Chondrocyte (in vitro differentiated cells): ENCODE measurements at regions not wholly inside any gene's neighbourhood (a gene's known extent, or its start where the extent isn't known, plus 50 kb on each side); places are given as distances from the start of the nearest gene placed in this dataset.

Experiments
- DNase-seq: peaks from one replicate; pipeline ENCODE4 v3.0.0; 2021; ENCODE audit warnings: mixed read lengths, low spot score
- H3K27ac Mint-ChIP-seq: one replicate; pipeline ENCODE4 v1.8.0; 2021; ENCODE audit warnings: mild to moderate bottlenecking, moderate library complexity, mixed read lengths; ENCODE audit not compliant: unreplicated experiment
- H3K27me3 Mint-ChIP-seq: 2 replicates; pipeline ENCODE4 v1.8.0; 2021; ENCODE audit warnings: low read depth, mixed read lengths
- H3K36me3 Mint-ChIP-seq: 2 replicates; pipeline ENCODE4 v1.8.0; 2021; ENCODE audit warnings: low read depth, mixed read lengths
- H3K4me1 Mint-ChIP-seq: 2 replicates; pipeline ENCODE4 v1.8.0; 2021; ENCODE audit warnings: low read depth, mild to moderate bottlenecking, mixed read lengths
- H3K4me3 Mint-ChIP-seq: one replicate; pipeline ENCODE4 v1.8.0; 2021; ENCODE audit warnings: mild to moderate bottlenecking, moderate library complexity, mixed read lengths; ENCODE audit not compliant: unreplicated experiment
- H3K9me3 Mint-ChIP-seq: 2 replicates; pipeline ENCODE4 v1.8.0; 2021; ENCODE audit warnings: low read depth, mixed read lengths
- CTCF ChIP-seq: fragments of 200-600 bp; sonication (generic); IDR thresholded peaks from 2 replicates; pipeline ENCODE4 v1.5.0; 2021; ENCODE audit warnings: antibody characterized with exemption, mild to moderate bottlenecking, moderate library complexity

DNA sequence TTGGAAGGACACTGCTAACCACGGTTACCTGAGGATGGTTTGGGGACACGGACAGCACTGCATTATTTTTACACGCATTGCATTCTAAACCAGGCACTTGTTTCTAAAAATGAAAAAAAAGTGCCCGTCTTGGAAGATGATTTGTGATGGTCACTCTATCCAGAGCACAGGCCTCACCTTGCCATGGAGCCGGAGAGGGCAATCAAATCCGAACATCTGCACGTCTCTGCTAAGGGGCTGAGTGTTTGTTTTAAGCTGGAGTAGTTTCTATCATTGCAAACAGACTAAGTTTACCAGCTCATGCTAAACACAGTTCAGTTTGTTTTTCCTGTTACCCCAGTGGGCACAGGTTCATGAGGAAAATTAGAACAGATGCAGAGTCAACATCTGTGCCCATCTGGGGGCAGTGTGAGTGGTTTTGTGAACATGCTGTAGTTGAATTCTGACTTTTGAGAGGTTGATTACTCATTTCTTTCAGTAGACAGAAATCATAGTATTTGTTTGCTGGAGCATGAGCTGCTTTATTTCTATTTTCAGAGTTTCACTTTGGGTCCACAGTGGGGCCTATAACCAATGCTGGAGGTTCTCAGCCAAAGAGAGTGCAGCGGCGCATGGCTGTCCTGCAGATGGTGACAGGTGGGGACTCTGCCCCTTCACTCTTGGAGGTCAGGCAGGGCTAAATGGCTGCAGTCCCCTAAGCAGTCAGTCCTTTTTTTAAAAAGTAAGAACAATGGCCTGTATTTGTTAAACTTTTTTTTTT, 65.4 kb upstream of the ENPP6 start:
- H3K9me3 Mint-ChIP-seq: no peaks in the 10 kb centered on the region
- H3K4me3 Mint-ChIP-seq: no peak overlapping the region
- peak; percentile 13 for TF ChIP-seq CTCF
- DNase-seq: no peak
- no peaks in the 10 kb centered on the region for H3K4me1 Mint-ChIP-seq
- H3K27ac Mint-ChIP-seq: no peak overlapping the region
- no peaks in the 10 kb centered on the region for H3K36me3 Mint-ChIP-seq
- H3K27me3 Mint-ChIP-seq: no peaks in the 10 kb centered on the region

DNA sequence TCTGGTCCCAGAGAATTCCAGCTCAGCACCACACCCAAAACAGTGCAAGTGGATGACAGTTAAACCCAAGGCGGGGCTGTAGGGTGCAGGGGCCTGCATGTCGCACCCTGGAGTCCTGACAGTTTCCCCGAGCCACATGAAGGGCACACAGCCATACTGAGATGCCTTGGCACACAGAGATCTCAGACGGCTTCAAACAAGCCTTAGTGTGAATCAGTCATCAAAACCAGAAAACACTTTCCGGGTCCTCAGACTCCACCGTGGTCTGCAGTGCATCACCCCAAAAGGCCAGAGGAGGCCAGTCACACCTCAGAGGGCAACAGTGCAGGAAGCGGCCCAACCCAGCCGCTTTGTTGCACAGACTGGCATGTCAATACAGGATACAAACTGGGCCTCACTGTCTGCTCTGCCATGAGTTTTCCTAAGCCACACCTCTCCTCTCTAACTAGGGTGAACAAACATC, 64.6 kb upstream of the ENPP6 start:
- Mint-ChIP-seq H3K4me1 (no peaks in the 10 kb centered on the region), H3K27ac (no peak overlapping the region), H3K27me3 (no peaks in the 10 kb centered on the region), H3K36me3 (no peaks in the 10 kb centered on the region), H3K9me3 (no peaks in the 10 kb centered on the region), H3K4me3 (no peak overlapping the region)
- TF ChIP-seq CTCF: no peak
- no peak for DNase-seq

- H3K4me1 Mint-ChIP-seq: no peaks in the 10 kb centered on the region
- H3K9me3 Mint-ChIP-seq: peaks cover 4% of the 10 kb centered on the region
- no peak for TF ChIP-seq CTCF
- DNase-seq: no peak
- peaks cover 4% of the 10 kb centered on the region for H3K36me3 Mint-ChIP-seq
- H3K4me3 Mint-ChIP-seq: no peak overlapping the region
- no peaks in the 10 kb centered on the region for H3K27me3 Mint-ChIP-seq
- no peak overlapping the region for H3K27ac Mint-ChIP-seq
Measured at GRCh38 chr4:184281231-184282139, 63.8 kb upstream of the ENPP6 start.

- DNase-seq: no peak
- no peak for TF ChIP-seq CTCF
- no peaks in the 10 kb centered on the region for H3K27me3 Mint-ChIP-seq
- no peak overlapping the region for H3K27ac Mint-ChIP-seq
- peaks cover 7% of the 10 kb centered on the region for H3K9me3 Mint-ChIP-seq
- no peaks in the 10 kb centered on the region for H3K4me1 Mint-ChIP-seq
- H3K36me3 Mint-ChIP-seq: peaks cover 6% of the 10 kb centered on the region
- H3K4me3 Mint-ChIP-seq: no peak overlapping the region
Measured at GRCh38 chr4:184280591-184281071, 63.0 kb upstream of the ENPP6 start.

DNA sequence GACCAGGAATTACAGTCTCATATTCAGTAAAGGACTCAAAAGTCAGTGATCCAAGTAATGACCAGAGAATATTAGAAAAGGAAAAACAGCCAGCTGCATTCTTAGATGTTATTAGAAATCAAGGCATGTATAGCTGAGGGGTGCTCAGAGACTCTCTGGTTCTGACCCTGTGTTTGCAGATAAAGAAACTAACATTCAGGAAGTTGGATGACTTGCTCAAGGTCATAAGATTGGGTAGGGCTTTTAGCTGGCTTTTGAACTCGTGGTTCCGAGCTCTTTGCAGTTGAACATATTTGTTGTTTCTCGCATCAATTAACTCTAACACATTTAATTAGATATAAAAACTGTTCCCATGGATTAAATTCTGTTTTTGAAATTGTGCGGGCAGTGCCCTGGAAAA, 62.5 kb upstream of the ENPP6 start:
- Mint-ChIP-seq H3K27ac (no peak overlapping the region), H3K27me3 (no peaks in the 10 kb centered on the region), H3K4me1 (no peaks in the 10 kb centered on the region), H3K4me3 (no peak overlapping the region), H3K9me3 (peaks cover 7% of the 10 kb centered on the region), H3K36me3 (peaks cover 6% of the 10 kb centered on the region)
- DNase-seq: no peak
- TF ChIP-seq CTCF: no peak
